IPS-11a (cell line): ENCODE measurements at regions not wholly inside any gene's neighbourhood (a gene's known extent, or its start where the extent isn't known, plus 50 kb on each side); places are given as distances from the start of the nearest gene placed in this dataset.

Experiments used
- H3K4me3 ChIP-seq: one replicate; pipeline ENCODE4 v1.5.1; 2013; ENCODE audit warnings: low read depth, low read length, control low read depth

- H3K4me3 ChIP-seq = no peak overlapping the region
Measured at GRCh38 chr3:168909260-168909659, 754.3 kb downstream of the MECOM start.

DNA sequence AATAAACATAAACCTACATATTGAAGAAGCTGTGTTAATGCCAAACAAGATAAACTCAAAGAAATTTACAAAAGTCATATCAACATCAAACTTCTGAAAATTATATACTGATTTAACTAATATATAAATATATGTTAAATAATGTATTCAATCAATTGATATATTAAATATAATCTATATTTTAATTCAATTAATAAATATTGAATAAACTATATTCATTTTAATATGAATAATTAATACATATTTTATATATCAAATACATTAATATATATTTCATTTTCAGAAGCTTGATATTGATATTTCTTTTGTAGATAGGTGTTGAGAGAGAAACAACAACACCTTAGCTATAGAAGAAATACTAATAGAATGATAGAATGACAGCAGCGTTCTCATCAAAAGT, 768.1 kb downstream of the MECOM start:
- H3K4me3 ChIP-seq = no peak overlapping the region

- no peak overlapping the region for H3K4me3 ChIP-seq
Measured at GRCh38 chr3:168894214-168894613, 769.3 kb downstream of the MECOM start.

- H3K4me3 ChIP-seq = no peak overlapping the region
Measured at GRCh38 chr3:168889666-168890065, 773.8 kb downstream of the MECOM start.

DNA sequence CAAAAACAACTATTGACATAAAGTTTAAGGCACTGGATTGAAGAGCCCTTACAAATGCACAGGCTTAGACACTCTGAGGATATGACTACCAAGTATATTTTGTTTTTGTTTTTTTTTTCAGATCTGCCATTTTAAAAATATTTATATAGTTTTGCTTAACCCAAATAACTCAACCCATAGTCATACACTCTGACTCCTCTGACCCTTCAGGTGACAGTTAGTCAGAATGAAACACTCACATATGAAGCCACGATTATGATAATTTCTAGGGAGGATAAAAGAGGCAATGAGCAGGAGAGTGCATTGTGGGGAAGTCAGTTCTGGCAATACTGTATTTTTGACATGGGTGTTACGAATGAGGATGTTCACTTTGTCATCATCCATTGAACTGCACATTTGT, 774.7 kb downstream of the MECOM start:
- H3K4me3 ChIP-seq = no peak overlapping the region

DNA sequence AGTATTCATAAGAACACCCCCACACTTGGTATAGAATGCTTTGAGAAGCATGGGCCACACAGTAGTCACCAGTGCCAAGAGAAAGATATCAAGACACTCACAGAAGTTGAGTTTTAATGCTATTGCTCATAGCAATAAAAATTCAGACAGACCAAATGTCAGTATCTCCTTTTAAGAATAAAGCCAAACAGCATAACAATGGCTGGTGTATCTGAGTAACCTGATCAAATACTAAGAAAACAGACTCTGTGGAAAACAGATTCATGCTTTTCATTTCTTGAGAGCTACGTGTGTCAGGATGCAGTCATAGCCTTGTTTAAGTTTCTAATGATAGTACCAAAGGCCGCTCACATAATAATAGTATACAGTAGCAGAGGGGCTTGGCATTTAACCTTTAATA, 778.5 kb downstream of the MECOM start:
- no peak overlapping the region for H3K4me3 ChIP-seq

- H3K4me3 ChIP-seq = no peak overlapping the region
Measured at GRCh38 chr3:168884353-168884903, 779.1 kb downstream of the MECOM start.

DNA sequence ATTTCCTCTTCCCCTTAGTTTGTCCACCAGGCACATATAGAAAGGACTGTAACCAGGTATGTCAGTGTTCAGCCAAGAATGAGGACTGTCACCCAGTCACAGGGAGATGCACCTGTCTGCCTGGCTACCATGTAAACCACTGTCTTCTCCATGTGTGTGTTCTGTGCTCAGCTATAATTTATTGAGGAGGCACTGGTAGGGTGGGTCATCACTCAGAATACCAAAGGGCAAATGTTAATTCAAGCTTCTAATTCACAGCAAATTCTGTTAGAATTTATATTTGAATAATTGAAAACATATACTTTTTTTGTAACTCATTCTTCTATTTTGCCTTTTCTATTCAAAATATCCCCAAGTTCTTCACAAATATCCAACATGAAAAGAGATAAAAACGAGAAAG, 780.4 kb downstream of the MECOM start:
- no peak overlapping the region for H3K4me3 ChIP-seq

DNA sequence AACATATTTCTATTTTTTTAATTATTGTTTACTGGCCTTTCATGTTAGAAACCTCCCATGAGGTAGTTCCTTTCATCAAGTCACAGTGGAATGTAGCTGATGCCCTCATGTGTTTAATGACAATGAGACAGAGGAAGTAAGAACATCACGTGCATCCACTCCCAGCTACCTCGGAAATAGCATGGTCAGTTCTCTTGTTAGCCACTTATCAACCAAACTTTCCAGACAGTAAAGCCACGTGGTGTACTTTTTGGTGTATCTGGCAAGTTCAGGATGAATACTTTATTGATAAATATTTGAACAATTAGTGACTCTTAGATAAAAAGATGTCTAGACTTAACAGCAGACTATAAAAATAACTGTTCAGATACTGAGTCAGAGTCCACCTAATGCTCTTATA, 781.7 kb downstream of the MECOM start:
- no peak overlapping the region for H3K4me3 ChIP-seq

DNA sequence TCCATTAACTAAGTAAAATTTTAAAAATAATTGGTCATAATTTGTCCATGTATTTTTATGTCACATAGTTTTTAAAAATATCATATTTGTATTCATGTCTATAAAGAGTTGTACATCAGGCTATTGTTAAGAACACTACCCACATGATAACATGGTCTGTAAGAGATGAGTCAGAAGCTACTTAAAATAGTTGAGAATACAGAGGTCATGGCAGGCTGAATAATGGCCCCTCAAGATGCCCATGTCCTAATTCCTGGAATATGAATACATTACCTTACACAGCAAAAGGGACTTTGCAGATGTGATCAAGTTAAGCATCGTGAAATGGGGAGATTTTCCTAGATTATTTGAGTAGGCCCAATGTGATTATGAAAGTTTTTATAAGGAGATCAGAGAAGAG, 782.9 kb upstream of the GOLIM4 start:
- H3K4me3 ChIP-seq = no peak overlapping the region

GRCh38 chr3:168877899-168878298, 782.2 kb upstream of the GOLIM4 start:
- no peak overlapping the region for H3K4me3 ChIP-seq

DNA sequence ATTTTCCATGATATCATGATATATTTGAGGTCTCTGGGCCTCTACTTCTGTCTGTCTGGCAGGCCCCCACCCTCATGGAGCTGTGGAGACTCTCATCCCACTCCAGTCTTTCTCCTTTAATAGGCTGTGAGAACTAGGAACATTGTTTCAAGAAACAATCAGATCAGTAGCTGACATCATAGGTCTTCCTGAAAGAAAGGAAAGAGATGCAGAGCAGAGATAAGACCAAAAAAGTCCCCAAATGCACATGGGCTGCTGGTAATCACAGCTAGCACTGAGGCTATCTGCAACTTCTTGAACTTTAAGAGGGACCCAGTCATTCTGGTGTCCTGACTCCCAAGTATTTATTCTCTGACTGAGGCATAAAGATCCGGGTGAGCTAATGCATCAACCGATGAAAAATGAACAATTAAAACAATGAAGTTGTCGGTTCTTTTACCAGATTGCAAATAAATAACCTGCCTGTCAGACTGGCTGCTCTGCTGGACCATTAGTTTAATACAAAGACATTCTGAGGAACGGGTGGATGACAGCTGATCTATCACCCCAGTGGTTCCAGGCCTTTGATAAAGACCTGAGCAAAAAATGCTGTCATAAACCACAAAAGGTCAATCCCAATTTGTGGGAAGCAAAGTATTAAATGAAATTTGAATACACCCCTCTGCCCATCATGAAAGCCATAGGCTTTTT, 780.8 kb upstream of the GOLIM4 start:
- no peak overlapping the region for H3K4me3 ChIP-seq

DNA sequence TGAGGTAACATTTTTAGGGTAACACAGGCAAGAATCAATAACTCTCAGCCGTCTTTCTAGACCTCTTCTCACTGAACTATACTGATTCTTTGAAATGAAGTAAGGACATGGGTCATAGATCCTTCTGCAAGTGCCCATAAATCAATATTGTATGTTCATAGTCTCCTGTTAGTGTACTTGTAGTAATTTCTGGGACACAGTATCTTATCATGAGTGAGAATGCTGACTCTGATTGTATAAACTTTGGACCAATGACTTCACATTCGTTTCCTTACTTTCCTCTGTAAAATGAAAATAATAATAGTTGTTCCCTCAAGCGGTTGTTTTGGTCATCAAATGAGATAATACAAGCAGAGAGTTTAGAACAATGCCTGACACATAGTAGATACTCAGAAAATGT, 777.1 kb upstream of the GOLIM4 start:
- no peak overlapping the region for H3K4me3 ChIP-seq

DNA sequence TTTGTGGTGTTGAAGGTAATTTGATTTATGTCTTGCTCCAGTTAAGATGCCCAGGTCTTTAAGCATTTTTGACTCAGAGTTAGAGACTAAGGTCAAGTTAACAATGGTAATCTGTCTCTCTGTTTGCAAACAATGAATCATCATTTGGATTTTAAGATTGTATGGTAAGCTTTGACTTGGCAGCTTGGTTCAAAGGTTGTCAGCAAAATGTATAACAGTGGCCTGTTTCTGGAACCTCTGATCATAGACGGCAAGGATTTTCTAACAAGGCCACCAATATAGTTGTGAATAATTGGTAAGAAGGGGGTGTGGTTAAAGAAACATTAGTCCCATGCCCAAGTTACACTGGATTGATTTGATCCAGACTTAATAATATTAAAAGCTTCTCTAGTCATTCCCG, 775.2 kb upstream of the GOLIM4 start:
- H3K4me3 ChIP-seq = no peak overlapping the region

DNA sequence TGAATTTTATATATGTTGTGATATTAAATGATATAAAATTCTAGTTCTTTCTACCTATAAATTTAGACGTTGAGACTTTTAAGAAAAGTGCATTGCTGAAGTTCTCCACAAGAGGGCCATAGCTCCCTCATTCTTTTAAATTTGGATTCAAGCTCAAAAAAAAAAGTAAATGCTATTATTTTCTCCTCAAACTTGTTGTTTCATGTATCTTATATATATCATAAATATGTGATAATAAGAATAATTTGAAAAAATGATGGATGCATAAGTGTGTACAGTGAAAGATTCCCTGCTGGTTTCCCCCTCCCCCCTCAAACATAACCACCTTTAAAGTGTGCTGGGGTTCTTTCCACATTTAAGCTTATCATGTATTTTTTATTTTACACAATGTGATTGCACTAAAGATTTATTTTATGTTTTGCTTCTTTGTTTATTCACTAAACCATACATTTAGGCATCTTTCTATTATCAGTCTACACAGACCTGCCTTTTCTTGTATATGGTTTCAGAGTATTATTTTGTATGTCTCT, 769.4 kb upstream of the GOLIM4 start:
- no peak overlapping the region for H3K4me3 ChIP-seq

DNA sequence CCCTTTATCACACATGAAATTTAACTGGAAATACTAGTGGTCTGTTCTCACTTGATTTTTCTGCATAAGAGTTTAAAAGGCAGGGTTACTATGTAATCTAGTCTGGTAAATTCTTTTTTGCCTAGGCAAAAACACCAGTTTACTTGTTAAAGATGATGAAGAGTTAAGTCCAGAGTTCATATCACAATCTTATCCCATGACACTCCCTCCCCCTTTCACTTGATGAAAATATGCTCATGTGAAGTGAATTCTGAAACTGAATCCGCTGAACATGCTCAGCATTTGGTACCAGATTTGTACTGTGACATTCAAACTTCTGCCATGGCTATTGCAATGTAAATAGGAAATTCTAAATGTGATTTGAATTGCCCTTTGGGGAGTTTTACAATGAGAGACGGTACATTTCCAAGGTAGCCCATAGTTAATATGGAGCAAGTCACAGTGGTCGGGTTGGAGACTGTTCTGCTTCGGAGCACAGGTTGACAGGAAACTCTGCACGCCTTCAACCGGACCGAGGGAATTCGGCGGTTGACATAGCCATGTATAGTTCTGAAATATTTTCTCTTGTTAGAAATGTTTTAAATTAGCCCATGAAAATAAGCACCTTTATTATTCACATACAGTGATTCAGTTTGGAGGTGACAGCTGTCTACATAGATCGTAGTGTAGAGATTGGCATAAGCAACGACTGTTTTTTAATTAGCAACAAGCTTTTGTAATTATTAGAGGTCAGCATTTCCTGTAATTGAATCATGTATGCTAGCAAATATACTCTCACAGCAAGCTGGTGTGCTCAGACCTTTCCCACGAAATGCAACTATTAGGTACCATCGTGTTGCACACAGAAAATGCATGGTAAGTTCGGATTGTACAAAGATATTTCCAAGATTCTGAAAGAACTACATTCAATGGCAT, 768.6 kb upstream of the GOLIM4 start:
- no peak overlapping the region for H3K4me3 ChIP-seq

DNA sequence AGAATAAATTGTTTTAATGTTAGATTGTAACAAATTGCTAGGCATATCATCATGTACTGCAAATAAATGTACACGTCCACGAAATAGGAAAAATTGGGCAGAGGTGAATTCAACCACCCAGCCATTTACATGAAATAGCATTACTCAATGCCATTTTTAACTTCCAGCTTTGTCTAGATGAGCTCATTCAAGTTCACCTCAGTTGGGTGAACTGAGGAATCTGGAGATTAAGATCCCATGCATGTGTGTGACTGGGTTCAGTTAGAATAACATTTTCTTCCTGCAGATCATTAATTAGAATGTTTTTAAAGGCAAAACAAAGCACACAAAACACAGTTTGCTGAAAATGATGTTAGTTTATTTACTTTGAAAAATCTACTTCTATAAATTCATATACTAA, 767.8 kb upstream of the GOLIM4 start:
- H3K4me3 ChIP-seq = no peak overlapping the region

- no peak overlapping the region for H3K4me3 ChIP-seq
Measured at GRCh38 chr3:168862466-168862865, 766.7 kb upstream of the GOLIM4 start.

DNA sequence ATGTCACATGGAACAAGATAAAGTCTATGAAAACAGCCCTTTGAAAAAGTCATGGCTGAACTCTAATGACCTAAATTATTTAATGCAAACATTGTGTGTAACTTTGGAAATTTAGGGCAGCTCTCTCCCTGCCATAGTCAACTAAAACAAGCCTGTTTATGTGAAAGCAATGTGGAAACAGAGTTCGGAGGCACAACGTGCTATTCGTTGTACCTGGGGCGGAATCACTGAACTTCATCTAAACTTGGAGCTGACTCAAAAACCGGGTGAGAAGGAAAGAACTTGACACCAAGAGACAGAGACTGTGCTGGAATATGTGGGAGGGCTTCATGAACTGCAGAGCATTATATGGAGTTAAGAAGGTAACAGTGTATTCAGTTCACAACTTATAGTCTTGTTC, 764.9 kb upstream of the GOLIM4 start:
- H3K4me3 ChIP-seq = no peak overlapping the region

DNA sequence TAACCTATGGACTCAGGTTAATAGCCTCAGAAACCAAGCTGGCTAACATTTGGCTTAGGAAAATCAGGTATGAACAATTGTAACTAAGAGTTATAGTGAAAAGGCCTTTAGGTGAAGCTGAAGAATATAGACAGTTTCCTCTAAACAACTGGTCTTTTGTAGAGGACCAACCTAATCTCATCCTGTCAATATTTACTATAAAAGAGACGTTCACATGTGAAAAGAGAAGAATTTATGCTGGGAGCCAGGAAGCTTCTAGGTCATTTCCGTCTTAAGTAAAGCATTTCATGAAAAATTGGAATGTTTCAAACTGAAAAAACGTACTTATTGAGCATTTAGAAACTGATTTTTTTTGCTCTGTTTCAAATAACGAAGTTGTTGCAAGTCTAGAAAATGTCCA, 764.3 kb upstream of the GOLIM4 start:
- no peak overlapping the region for H3K4me3 ChIP-seq

DNA sequence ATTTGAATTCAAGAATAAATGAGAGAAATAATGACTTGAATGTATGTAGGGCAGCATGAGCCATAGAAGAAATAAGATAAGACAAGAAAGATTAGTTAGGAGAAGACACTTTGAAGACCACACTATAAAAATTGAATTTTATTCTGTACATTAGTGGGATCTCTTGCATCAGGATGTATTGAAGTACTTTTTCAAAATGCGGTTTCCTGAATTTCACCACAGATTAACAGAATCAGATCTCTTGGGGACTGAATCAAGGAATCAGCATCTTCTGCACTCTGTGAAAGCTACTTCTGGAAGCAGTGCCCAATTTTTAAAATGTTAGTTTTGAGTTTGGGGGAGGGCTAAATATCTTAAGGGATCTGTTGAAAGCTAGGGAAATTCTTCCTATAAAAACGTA, 763.9 kb upstream of the GOLIM4 start:
- H3K4me3 ChIP-seq = no peak overlapping the region

- no peak overlapping the region for H3K4me3 ChIP-seq
Measured at GRCh38 chr3:168859143-168859542, 763.4 kb upstream of the GOLIM4 start.
